Ammon's horn (tissue), 1 donor: ENCODE measurements at regions not wholly inside any gene's neighbourhood (a gene's known extent, or its start where the extent isn't known, plus 50 kb on each side); places are given as distances from the start of the nearest gene placed in this dataset.
A peak's percentile ranks its signal among the peaks of the same experiment; 100 is the strongest.

ENCODE experiments used
- DNase-seq: peaks from one replicate; pipeline ENCODE4 v3.0.0-alpha.2; 2016; ENCODE audit warnings: low spot score

DNA sequence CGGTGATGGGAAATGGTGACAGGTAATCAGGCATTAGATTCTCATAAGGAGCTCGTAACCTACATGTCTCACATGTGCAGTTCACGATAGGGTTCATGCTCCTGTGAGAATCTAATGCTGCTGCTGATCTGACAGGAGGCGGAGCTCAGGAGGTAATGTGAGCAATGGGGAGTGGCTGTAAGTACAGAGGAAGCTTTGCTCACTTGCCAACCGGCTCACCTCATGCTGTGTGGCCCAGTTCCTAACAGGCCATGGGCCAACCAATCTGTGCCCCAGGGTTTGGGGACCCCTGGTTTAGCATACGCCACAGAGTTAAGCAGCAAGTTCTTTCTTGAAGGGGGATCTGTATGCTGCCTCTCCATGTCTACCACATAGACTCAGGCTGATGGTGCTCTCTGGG lies 133.1 kb downstream of the IQUB start:
- DNase-seq = no peak

DNA sequence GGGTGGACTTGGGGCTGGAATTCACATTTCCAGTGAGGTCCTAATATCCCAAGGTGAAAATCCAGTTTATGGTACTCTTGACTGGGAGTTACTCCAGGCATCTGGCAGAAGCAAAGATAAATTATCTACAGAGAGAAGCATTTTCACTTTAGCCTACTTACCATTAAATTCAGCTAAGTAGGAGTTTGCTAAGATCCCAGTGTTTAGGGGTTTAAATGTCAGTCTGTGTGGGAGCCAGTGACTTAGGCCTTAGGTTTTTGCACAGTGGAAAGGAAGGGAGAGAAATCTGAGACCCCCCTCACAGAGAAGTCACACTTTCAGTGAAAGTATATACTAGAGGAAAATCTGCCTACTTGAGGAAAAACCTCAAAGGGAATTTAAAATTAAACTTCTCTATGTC lies 134.2 kb downstream of the IQUB start:
- no peak for DNase-seq

DNA sequence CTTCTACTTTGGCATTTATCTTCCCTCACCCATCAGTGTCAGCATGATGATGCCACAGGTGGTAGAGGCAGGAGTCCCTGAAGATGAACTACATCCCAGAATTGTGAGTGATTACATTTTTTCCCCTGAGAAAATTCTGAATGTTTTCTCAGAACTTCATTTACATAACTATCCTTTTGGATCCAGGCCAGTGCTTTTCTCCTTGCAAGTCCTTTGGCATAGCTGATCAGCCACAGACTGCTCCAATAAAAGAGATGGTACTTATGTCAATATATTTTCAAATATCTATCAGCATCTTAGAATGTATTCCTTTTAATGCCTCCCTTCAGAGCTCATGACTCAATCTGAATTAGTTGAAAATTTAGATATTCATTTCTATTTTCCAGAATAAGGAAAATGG lies 135.5 kb downstream of the IQUB start:
- DNase-seq = no peak

GRCh38 chr7:123397746-123398338 lies 136.6 kb downstream of the IQUB start:
- no peak for DNase-seq

GRCh38 chr7:123393623-123394022 lies 140.8 kb downstream of the IQUB start:
- DNase-seq = no peak

DNA sequence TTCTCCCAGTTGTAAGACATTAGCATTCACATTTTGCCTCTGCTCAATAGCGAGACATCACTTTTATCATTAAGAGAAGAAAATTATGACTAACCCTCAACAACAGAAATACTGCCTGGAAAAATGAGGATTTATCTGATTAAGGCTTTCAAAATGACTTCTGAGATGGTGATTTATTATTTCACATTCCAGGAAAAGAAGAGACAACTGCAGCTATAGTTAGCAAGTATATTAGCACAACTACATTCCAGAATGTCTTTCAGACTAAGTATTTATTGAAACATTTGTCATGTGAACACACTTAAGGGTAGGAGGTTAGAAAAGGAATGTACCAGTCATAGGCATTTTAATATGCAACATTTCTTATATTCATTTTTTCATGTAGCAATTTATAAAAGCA lies 162.0 kb downstream of the IQUB start:
- DNase-seq = no peak

DNA sequence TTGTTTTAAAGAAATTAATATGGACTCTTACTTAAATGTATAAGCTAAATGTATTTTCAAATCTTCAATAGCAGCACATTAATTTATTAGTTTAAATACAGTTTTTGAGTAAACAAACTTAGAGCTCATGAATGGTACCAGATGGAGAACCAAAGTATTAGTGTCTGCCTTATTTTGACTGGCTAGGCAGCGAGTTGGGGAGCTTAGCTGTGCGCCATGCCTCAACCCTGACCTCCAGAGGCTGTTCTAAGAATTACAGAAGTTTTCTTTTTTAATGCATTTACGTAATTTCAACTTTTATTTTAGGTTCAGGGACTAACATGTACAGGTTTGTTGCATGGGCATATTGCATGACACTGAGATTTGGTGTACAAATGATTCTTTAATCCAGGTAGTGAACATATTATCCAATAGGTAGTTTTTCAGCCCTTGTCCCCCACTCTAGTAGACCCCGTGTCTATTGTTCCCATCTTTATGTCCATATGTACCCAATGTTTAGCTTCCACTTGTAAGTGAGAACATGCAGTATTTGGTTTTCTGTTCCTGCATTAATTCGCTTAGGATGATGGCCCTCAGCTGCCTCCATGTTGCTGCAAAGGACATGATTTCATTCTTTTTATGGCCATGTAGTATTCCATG lies 166.8 kb downstream of the IQUB start:
- DNase-seq = no peak

GRCh38 chr7:123367031-123367430 lies 167.3 kb upstream of the SLC13A1 start:
- DNase-seq = no peak

GRCh38 chr7:123366626-123367025 lies 166.9 kb upstream of the SLC13A1 start:
- no peak for DNase-seq

- no peak for DNase-seq
Observed at GRCh38 chr7:123360631-123361030, 160.9 kb upstream of the SLC13A1 start.

DNA sequence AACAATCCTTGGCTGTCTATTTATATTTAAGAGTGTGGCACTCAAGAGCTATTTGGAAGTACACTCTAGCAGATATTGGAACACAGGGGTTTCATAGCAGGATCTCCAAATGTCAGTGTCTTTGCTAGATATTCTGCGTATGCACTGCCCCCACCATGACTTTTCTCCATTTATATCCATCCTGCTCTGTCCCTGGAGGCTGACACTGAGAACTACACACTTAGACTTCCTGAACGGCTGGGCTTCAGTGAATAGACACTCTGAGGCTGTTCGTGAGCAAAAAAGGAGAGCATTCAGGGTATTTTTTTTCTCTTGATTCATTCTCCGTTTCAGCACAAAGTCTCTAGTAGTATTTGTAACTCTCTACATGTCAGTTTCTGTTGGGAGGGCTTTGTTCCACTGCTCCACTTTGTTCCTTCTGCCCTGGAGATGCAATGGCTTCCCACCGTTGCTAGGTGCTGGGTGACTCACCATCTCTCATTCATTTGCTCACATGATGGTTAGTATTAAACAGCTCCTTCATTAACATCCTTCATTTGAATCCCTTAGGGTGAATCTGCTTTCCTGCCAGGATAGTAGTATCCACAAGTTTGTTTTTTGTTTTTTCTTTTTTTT lies 155.9 kb upstream of the SLC13A1 start:
- peak; percentile 60 for DNase-seq

GRCh38 chr7:123352973-123353372 lies 153.2 kb upstream of the SLC13A1 start:
- no peak for DNase-seq

- DNase-seq = no peak
Observed at GRCh38 chr7:123351516-123352505, 152.0 kb upstream of the SLC13A1 start.

DNA sequence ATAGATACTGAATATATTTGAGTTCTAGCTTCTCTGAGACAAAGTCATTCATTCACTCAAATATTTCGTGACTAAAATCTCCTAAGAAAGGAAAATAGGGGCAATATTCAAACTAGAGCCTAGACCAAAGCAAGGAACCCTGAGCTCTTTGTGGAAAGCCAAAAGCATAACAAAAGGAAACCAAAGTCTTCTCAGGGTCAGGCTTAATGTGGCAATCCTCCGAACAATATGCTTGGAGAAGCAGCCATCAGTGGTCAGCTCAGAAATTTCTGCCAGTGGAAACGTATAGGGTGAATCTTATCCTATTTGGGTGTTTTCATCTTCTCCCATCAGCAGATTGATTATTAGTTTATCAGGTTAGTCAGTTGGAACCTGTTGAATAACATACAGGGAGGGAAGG lies 151.3 kb upstream of the SLC13A1 start:
- no peak for DNase-seq

GRCh38 chr7:123348690-123349089 lies 148.9 kb upstream of the SLC13A1 start:
- DNase-seq = no peak

- peak; percentile 56 for DNase-seq
Observed at GRCh38 chr7:123346766-123347165, 147.0 kb upstream of the SLC13A1 start.

GRCh38 chr7:123343611-123344010 lies 143.8 kb upstream of the SLC13A1 start:
- no peak for DNase-seq

- DNase-seq = no peak
Observed at GRCh38 chr7:123341102-123341501, 141.3 kb upstream of the SLC13A1 start.

GRCh38 chr7:123338688-123339087 lies 138.9 kb upstream of the SLC13A1 start:
- no peak for DNase-seq

DNA sequence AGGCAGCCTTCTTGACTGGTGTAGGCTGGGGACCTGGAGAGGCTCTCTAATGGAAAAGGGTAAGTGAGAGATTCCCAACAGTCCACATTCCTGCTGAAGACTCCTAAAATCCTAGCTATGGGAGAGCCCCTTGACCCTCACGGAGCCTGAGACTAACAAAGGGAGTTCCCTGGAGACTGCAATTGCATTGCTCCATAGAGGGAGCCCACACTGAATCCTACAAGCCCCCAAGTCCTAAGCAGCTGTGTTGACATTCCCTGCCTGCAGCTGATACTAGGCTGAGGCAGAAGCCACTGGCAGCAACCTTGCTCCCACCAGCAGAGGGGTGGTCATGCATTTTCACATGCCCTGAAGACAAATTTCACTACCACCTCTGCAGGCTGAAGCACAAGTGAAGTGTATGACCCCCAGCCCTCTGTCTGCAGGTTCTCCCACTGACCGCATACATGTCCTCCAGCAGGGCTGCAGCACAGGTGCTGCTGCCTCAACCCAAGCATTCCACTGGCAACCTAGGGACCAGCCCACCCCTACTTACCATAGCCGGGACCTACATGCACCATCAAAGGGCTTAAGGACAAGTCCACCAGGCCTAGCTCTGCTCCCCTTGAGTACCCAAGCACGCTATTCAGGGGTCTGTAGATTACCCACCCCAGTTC lies 130.3 kb upstream of the SLC13A1 start:
- no peak for DNase-seq

- no peak for DNase-seq
Observed at GRCh38 chr7:123327661-123328060, 127.9 kb upstream of the SLC13A1 start.

- no peak for DNase-seq
Observed at GRCh38 chr7:123324283-123324682, 124.5 kb upstream of the SLC13A1 start.
